HG02588 (cell line): ENCODE measurements at regions not wholly inside any gene's neighbourhood (a gene's known extent, or its start where the extent isn't known, plus 50 kb on each side); places are given as distances from the start of the nearest gene placed in this dataset.
A peak's percentile ranks its signal among the peaks of the same experiment; 100 is the strongest.

ENCODE experiments used
- ATAC-seq: cut with Tn5 transposase; IDR thresholded peaks from one replicate; pipeline ENCODE4 v1.9.1; 2021; ENCODE audit warnings: mild to moderate bottlenecking, moderate library complexity; ENCODE audit not compliant: unreplicated experiment

DNA sequence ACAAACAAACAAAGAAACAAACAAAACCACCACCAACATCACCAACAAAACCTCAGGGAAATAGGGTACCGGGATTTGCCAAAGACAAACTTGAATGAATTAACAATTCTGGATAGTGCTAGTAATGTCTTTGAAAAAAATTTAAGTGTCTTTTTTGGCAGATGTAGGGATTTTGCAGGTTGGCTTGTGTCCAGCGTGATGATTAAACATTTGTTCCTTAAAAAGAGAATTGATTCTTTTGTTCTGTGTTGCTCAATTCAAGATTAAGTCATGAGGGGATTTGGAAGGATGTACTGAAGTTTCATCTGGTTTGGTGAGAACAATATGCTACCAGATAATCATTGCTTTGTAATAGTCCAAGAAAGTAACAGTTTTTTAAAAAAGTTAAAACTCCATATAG is 125.1 kb upstream of the HS3ST5 start:
- ATAC-seq: no peak

DNA sequence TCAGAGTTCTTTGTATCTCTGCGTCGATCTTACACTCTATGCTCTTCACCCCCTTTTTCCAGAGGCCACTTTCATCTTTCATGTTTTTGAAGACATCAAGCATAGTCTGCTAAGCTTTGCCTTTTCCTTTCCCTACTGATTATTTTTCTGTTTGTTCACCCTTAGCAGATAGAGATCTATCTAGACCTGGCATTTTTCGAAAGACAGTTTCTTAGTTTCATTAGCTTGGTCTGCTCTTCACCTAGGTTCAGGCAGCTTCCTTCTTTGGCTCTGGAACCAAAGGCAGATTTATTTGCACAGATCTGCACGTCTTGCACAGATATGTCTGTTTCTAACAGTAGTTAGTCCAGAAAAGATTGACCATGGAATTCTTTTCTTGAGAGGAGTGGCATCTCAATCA is 122.7 kb upstream of the HS3ST5 start:
- ATAC-seq: no peak

DNA sequence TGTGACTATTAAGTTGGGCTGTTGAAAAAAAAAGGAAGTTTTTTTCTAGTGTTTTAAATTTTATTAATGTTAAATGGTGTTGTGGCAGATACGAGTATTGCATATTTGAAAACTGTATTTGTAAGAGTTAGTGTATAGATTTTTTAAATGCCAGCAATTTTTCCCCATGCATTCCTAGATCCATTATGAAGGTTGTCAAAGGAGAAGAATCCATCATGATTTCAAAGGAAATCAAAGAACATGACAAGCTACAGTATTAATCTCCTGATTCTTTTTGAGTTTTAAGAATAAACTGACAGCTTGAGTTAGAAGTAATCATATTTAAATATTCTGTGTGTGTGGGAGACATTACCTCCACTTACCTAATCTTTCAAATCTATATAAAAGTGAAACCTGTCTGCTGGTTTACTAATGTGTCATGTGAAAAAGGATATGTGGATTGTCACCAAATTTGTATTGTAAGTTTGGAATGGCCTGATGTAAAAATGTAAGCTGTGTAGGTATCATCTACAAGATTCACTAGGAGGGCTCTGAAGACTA is 111.0 kb upstream of the HS3ST5 start:
- ATAC-seq: no peak

DNA sequence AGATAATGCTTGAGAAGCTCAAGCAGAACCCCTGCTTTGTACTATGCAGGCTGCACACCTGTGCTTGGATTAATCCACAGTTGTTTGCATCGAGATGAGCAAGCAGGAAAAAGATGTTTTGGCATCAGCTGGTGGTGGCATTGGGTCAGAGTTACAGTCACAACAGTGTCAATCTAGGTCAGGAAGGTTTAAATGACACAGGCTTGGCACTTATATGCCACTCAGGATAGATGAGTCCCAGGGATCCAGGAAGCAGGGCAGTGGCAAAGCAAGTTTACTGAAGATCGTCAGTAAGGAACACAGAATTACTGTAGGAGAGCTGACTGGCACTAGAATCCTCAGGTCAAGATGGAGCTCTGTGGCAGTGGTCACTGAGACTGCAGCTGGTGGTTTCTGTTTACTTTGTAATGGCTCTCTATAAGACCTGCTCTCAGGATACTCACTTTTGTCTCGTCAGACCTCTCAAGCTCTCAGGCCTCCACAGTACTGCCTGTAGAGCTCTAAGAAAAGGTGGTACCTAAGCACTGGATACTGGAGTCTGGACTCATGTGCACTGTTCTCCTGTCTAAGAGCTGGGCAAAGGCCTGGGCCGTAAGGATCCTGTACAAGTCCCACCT is 110.1 kb upstream of the HS3ST5 start:
- no peak for ATAC-seq

DNA sequence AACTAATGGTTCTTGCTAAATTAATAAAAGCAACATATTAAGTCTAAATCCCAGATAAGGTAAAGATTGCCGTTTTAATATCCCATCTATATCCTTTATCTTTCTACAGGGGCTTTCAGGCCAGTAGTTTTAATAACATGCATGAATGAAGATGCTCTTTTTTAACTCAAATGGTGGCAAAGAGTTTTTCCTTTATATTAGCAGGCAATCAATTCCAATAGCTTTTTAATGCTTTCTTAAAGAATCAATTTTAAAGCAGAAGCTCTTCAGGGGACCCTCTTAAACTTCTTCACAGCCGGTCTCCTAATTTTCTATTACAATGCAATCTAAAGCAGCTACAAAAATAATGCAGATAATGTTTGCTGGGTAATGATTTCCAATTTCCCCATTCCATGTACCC is 107.8 kb upstream of the HS3ST5 start:
- ATAC-seq: no peak

DNA sequence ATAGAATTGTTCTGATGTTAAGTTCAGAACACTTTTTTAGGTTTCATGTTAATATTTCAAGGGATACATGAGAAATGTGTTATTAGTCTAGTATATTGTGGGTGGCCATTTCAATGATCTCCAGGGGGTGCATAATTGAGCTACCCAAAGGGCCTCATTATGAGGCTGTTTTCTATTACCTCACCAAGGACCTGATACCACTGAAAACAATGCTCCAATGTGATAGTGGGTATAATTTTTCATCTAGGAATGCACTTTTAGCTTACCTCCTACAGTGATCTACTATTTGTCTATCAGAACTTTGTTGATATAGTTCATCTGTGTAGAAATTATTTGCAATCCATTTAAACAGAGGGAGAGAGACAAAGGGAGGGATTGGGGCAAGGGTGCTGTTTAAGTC is 106.8 kb upstream of the HS3ST5 start:
- no peak for ATAC-seq

DNA sequence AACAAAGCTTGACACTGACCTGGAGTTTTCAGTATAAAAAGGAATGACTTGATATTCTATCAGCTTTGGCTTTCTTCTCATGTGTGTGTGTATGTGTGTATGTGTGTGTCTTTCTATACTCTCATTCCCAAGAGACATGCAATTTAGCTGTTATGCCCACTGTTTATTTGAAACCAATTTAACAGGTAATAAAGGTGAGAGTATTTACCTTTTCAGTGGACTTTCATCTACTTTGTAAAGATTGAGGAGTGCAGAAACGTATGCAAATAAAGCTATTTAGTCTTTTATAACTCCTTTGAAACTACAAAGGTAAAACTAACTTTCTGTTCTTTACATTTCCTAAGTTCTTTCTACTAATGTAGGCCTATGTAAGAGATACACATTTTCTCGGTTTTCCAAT is 103.5 kb upstream of the HS3ST5 start:
- no peak for ATAC-seq

DNA sequence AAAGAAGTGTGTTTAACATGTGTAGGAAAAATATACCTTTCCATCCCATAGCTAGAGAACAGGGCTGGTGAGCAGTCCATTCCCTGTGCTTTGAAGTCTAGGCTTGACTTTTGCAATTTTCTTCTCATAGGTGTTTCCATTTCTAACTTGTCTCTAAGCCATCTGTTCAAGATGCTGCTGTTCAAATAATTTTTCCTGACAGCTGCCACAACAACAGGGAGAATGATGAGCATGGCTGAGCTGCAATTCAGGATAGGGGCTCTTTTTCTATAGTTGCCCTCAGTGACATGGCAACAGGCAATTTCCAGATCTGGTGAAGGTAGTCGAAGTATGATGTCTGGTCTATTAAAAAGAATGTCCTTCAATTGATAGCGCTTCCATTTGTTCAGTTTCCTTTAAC is 103.0 kb upstream of the HS3ST5 start:
- no peak for ATAC-seq

DNA sequence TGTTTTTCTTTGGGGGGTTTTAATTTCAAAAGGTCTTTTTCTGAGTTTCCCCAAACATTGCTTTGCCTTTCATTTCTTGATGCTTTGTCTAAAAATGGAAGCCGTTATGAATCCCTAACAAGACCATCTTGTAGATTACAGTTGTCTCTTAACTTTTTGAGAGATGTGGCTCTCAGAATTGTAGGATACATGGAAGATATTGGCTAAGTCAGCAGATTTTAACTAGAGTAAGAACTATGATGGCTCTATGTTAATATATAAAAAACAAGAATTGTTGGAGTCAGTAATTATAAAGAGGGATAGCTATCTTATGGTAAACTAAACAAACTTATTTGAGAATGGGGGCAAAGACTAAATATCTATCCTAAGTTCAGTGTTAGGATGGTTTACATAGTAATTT is 96.6 kb upstream of the HS3ST5 start:
- ATAC-seq: no peak

DNA sequence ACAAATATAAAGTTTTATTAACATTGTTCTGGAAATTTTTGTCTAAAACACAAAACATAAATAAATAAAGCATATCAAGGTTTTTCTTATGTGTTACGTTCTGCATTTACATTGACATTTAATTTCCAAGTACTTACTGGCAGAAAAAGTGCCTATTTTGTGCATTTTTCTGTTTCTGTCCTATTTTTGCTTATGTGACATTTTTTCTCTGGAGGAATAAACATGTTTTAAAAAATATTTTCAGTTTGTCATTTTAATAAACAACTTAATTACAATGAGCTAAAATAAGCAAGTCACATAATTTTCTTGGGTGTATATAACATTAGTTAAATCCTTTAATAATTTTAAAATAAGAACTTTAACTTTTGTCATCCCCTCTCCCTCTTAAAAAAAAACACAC is 94.4 kb upstream of the HS3ST5 start:
- no peak for ATAC-seq

DNA sequence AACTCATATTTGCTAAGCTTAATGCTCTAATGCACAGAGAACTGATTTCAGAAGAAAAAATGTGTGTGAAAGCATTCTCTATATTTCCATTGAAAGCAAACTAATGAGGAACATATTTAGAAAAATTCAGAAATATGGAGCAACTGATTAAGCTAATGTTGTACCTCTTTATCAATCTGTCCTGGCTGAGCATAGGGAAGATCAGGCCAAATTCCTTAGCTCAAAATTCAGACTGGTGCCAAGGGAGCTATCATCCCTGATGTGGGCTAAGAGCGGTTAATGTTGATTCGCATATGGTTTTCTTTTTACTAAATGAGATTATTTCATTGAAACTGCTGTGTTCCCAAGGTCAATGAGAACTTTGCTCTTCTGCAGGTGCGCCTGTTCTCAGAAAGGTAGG is 93.9 kb upstream of the HS3ST5 start:
- ATAC-seq: no peak

DNA sequence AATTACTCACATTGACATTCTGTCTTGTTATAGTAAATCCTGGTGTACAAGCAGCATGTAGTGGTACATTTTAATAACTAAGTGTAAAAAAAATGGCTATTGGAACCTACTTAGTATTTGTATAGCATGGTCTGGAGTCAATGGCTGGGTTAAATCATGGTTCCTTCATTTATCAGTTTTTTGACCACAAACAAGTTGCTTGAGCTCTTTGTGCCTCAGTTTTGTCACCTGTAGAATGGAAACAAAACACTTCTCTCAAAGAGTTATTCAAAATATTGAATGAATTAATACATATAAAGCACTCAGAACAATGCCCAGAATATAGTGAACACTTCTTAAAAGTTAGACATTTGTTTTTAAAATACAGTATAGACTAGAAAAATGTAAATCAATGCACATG is 93.2 kb upstream of the HS3ST5 start:
- ATAC-seq: no peak

DNA sequence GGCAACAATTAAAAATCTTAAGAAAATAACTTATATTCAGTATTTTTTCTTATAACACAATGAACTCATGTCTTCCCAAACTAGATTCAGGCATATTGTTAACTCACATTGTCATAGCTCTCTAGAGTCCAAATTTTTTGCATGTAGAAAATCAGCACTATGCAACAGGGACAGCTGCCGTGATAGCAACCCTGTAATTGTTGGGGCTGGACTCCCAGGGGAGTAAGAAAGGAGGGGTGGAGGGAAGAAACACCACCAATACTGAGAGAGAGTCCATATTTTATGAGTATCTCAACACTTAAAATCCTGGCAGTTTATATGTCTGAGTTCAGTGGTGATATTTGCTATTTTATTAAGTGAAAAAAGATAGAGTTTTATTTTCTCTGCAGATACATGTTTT is 89.6 kb upstream of the HS3ST5 start:
- ATAC-seq: no peak

DNA sequence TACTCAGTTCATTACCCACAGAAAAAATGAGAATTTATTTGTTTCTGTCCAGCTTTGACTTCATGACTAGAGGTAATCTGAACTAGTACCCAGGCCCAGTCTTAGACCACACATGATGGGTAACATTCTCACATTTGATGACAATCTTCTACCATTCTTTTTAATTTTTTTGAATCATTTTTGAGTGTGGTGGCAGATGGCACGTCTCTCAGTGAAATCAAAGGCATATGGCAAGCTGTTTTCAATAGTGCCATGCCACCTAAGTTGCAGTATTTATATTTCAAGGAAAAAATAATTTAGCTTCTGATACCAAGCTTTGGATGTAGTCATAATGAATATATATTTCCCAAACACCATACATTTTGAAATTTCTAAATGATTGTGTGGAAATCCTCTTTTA is 88.8 kb upstream of the HS3ST5 start:
- ATAC-seq: no peak

DNA sequence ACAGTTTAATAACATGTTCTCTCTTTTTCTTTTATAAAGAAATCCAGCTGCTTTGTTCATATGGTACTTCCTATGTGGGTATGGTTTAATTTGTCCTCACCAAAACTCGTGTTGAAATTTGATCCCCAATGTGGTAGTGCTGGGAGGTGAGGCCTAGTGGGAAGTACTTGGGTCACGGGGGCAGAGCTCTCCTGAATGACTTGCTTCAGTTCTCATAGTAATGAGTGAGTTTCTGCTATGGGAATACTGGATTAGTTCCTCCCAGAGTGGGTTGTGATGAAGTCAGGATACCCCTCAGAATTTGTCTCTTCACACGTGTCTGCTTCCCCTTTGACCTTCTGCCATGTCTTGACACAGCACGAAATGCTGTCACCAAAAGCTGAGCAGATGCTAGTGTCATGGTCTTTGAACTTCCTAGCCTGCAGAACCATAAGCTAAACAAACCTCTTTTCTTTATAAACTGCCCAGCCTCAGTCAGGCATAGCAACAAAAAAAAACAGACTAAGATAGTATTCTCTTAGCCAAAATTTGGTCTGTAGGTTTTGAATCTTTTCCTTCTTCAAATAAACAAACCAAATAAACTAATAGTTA is 87.8 kb upstream of the HS3ST5 start:
- no peak for ATAC-seq

DNA sequence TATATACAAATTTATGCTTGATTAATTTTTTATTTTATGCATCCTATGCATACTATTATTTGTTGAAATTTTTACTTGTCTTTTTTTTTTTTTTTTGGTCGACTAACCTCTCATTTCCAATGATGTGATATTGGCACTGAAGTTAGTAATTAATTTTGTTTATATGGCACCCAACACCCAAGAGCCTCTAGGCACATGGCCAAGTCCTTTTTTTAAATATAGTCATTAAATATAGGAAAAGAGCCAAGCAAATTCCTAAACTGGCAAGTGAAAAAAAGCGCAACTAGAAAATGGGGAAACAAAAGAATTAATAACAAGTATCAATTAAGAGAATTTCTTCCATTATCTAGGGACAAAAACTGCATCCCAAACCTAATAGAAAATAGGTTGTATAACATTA is 85.5 kb upstream of the HS3ST5 start:
- no peak for ATAC-seq

DNA sequence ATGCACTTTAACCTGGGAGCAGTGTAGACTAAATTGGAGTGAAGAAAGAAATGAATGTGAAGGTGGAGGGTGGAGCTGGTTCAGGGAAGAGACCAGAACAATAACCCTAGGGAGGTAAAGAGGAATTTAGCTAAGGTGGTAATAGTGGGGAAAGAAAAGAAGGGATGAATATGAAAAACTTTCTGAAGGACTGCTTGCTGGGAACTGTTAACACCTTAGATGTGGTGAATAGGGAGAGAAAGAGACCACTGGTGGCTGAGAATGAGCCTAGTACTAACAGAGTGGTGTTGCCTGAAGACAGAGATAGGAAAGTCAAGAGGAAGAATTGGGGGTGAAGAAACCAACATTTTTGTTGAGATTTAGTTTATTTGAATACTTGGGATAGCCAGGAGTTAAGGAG is 78.4 kb upstream of the HS3ST5 start:
- no peak for ATAC-seq

DNA sequence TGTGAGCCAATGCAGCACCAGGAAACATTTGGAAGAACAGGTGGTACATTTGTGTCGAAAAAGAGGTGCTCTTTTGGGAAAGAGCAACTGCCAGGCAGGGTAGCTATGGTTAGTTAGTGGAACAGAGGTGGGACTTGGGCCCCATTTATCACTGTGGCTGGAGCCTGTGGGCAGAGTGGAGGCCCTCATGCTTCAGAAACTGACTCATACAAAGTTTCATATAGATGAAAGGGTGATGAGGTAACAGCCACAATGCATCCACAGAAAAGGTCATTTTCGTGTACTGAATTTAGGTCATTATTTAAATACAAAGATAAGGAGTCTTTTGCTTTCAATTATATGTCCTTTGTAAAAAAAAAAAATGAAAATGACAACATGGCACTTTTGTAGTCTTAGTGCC is 76.4 kb upstream of the HS3ST5 start:
- peak; percentile 96 for ATAC-seq

DNA sequence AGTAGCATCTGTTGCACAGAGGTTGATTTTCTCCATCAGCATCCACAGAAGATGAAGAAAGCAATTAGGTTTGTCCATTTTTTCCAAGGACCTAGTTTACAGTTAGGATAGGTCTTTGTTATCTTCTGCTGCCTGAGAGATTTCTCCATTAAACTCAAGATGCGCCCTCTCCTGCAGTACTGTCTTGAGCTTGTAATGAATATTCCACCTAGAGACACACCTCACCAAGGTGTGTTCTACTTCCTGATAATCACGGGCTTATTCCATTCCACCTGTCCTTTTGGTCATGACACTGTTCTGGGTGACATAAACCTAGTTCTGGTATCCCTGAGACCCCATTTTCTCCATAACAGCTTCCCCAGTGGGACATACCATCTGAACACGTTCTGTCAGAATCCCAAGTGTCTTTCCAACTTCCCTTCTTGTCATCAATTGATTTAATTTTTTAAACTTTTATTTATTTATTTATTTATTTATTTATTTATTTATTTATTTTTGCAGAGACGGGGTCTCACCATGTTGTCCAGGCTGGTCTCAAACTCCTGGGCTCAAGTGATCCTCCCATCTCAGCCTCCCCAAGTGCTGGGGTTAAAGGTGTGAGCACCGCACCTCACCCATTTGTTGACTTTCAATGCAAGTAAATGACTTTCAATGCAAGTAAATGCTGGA is 75.6 kb upstream of the HS3ST5 start:
- ATAC-seq: no peak

DNA sequence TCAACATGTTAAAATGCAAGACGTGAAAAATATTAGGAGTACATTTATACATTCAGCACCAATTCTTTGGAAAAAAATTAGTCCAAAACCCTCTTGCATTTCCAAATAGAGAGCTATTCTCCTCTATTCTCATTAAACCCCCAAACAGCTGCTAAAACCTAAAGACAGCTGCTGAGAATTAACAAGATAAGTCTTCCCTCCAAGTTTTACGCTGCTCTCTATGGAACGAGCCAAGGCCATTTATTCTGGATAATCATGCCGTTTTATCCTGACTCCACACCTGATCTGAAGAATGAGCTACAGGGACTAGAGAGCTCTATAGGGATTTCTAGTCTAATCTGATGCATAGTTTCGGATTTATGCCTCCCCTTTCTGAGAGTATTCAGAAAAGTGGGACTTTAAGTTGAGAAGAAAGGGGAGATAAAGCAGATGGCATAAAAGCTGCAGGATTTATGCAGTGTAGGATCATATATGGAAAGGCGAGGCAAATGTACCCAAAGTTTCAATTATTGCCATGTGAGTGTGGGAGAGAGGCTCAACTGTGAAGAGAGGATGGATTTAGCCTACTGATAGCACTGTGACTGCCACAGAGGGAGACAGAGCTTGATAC is 64.7 kb upstream of the HS3ST5 start:
- no peak for ATAC-seq

DNA sequence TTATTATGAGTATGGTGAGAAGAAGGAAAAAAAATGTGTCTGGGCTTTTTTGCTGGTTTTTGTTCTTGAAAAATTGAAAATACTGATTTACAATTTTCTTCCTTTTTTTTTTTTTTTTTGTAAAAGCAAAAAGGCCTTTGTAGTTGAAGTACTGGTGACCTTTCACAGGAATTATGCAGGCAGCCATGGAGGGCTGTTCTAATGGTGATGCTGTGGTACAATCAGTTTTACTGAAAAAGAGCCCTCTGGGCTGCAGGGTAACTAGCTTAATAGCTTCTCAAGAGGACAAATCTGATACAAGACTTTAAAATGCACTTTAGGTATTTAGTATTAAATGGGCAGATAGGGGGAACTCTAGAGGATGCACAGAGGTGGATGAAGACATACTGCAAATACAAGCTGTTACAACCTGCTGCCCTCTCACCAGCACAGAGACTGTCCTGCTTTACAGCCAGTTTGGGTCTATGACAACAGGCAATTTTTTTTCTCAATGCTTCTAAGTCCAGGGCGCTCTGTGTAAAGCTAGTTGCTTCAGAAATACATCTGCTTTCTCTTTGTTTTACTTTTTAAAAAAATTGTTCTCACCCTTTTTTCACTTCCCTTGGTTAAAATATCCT is 61.6 kb upstream of the HS3ST5 start:
- ATAC-seq: no peak

DNA sequence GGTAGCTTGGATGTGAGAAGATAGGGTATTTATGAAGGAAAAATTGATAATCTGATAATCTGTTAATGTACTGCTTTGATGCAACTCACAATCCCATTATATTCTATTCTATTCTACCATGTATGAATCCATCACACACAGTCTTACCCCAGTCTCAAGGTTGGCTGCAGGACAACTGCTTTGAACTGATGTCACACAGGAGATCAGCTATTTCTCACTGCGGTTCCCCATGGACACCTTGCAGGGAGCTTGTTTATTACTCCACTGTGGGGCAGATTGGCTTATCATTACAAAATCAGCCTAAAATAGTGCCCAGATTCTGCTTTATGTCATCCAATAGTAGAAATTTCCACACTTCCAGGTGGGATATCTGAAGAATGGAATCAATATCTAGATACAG is 61.0 kb upstream of the HS3ST5 start:
- no peak for ATAC-seq
